Hepatocyte (in vitro differentiated cells): ENCODE measurements at regions not wholly inside any gene's neighbourhood (a gene's known extent, or its start where the extent isn't known, plus 50 kb on each side); places are given as distances from the start of the nearest gene placed in this dataset.

ENCODE experiments used
- EZH2 ChIP-seq: fragments of 200-600 bp; sonication (generic); IDR thresholded peaks from 2 replicates; pipeline ENCODE4 v1.6.1; 2016; ENCODE audit warnings: antibody characterized with exemption, mild to moderate bottlenecking, borderline replicate concordance
- EZH2phosphoT487 ChIP-seq: fragments of 200-600 bp; sonication (generic); IDR thresholded peaks from one replicate; pipeline ENCODE4 v1.6.1; 2018; ENCODE audit warnings: antibody characterized with exemption, mild to moderate bottlenecking, low read depth, moderate library complexity; ENCODE audit not compliant: unreplicated experiment, severe bottlenecking
- TF ChIP-seq, protein P1 (sequence below): fragments of 200-600 bp; sonication (generic); IDR thresholded peaks from 2 replicates; pipeline ENCODE4 v1.5.1; 2016; ENCODE audit warnings: antibody characterized with exemption, mild to moderate bottlenecking; ENCODE audit not compliant: poor library complexity

DNA sequence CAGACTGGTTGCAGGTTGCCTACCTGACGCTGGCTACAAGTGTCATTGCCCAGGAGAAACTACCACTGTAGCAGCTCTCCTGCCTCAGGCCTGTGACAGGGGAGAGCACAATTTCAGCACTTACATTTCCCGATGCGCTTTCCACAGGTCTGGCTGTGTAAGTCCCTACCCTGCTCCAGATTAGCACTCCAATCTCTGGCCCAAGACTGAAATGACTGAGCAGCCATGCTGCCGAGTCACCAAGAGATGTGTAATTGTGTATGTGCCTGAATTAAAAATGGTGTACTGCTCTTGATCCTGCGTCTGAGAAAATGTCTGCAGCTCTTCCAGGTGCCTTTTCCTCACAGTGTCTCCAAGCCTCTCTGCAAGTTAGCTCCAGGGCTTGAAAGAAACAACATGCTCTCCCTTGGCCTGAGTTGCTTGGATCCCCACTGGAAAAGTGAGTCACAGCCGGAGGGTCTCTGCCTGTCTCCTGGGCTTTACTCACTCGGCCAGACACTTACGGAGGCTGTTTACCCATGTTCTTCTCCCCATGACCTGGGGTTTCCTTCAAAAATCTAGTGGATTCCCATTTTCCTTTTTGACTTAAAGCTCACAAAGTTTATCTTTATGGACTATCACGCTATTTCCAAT lies 1001.7 kb upstream of the KCND2 start:
- TF ChIP-seq, protein P1, sequence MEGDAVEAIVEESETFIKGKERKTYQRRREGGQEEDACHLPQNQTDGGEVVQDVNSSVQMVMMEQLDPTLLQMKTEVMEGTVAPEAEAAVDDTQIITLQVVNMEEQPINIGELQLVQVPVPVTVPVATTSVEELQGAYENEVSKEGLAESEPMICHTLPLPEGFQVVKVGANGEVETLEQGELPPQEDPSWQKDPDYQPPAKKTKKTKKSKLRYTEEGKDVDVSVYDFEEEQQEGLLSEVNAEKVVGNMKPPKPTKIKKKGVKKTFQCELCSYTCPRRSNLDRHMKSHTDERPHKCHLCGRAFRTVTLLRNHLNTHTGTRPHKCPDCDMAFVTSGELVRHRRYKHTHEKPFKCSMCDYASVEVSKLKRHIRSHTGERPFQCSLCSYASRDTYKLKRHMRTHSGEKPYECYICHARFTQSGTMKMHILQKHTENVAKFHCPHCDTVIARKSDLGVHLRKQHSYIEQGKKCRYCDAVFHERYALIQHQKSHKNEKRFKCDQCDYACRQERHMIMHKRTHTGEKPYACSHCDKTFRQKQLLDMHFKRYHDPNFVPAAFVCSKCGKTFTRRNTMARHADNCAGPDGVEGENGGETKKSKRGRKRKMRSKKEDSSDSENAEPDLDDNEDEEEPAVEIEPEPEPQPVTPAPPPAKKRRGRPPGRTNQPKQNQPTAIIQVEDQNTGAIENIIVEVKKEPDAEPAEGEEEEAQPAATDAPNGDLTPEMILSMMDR, result no peak
- TF ChIP-seq EZH2phosphoT487 (no peak), EZH2 (no peak)
